ENCODE measurements at regions not wholly inside any gene's neighbourhood (a gene's known extent, or its start where the extent isn't known, plus 50 kb on each side); places are given as distances from the start of the nearest gene placed in this dataset.

DNA sequence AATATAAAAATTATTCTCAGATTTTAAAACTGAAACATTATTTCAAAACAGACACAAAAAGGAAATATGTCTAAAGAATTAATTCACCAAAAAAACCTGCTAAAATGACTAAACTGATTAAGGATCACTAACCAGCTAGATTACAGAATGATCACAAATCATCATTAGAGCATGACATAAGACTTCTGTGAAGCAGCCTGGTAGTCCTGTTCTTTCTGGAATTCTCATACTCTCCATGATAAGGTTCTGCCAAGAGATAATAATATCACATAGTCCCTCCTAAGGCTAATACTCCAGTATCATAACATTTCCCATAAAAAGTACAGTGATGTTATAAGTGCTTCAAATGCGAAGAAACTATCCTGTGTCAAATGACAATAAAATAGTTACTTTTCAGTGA lies 1814.9 kb downstream of the SLITRK5 start:
- TF ChIP-seq, protein P1, sequence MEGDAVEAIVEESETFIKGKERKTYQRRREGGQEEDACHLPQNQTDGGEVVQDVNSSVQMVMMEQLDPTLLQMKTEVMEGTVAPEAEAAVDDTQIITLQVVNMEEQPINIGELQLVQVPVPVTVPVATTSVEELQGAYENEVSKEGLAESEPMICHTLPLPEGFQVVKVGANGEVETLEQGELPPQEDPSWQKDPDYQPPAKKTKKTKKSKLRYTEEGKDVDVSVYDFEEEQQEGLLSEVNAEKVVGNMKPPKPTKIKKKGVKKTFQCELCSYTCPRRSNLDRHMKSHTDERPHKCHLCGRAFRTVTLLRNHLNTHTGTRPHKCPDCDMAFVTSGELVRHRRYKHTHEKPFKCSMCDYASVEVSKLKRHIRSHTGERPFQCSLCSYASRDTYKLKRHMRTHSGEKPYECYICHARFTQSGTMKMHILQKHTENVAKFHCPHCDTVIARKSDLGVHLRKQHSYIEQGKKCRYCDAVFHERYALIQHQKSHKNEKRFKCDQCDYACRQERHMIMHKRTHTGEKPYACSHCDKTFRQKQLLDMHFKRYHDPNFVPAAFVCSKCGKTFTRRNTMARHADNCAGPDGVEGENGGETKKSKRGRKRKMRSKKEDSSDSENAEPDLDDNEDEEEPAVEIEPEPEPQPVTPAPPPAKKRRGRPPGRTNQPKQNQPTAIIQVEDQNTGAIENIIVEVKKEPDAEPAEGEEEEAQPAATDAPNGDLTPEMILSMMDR (IDR thresholded peaks at IDR 0.05; ENCODE audit: poor library complexity) = no peak
- no peak for TF ChIP-seq EZH2phosphoT487 (IDR thresholded peaks at IDR 0.05; ENCODE audit: low read depth, severe bottlenecking, unreplicated experiment)
